GM23338 (cell line): ENCODE measurements at regions not wholly inside any gene's neighbourhood (a gene's known extent, or its start where the extent isn't known, plus 50 kb on each side); places are given as distances from the start of the nearest gene placed in this dataset.

Source experiments
- ATAC-seq: fragments of 200-7000 bp; cut with Tn5 transposase; 3 replicates; pipeline ENCODE4 v1.9.1; 2020
- DNase-seq: peaks from one replicate; pipeline ENCODE4 v3.0.0-alpha.2; 2015; ENCODE audit warnings: low spot score
- H2AFZ ChIP-seq: fragments of 200-600 bp; sonication (generic); 2 replicates; pipeline ENCODE4 v1.8.0; 2016; ENCODE audit warnings: antibody characterized with exemption, mild to moderate bottlenecking, moderate library complexity
- H3F3A ChIP-seq: fragments of 200-600 bp; sonication (generic); replicated peaks from 2 replicates; pipeline ENCODE4 v1.8.0; 2017; ENCODE audit warnings: antibody characterized with exemption, mixed run types, low read depth
- H3K27ac ChIP-seq: fragments of 200-600 bp; sonication (generic); 2 replicates; pipeline ENCODE4 v1.6.1; 2016; ENCODE audit warnings: low read depth
- H3K27me3 ChIP-seq: fragments of 200-600 bp; sonication (generic); 2 replicates; pipeline ENCODE4 v1.8.0; 2016; ENCODE audit warnings: mild to moderate bottlenecking, mixed run types, moderate library complexity; ENCODE audit not compliant: insufficient read depth
- H3K36me3 ChIP-seq: fragments of 200-600 bp; sonication (generic); 2 replicates; pipeline ENCODE4 v1.8.0; 2016; ENCODE audit warnings: mild to moderate bottlenecking; ENCODE audit not compliant: insufficient read depth
- H3K4me1 ChIP-seq: fragments of 200-600 bp; sonication (generic); 2 replicates; pipeline ENCODE4 v1.8.0; 2016; ENCODE audit warnings: mild to moderate bottlenecking, moderate library complexity; ENCODE audit not compliant: insufficient read depth
- H3K4me2 ChIP-seq: fragments of 200-600 bp; sonication (generic); 2 replicates; pipeline ENCODE4 v1.7.1; 2017; ENCODE audit warnings: mixed run types
- H3K4me3 ChIP-seq: fragments of 200-600 bp; sonication (generic); 2 replicates; pipeline ENCODE4 v1.6.1; 2016; ENCODE audit warnings: mixed run types
- H3K79me2 ChIP-seq: fragments of 200-600 bp; sonication (generic); replicated peaks from 2 replicates; pipeline ENCODE4 v1.8.0; 2017; ENCODE audit warnings: mild to moderate bottlenecking; ENCODE audit not compliant: insufficient read depth
- H3K9me2 ChIP-seq: fragments of 200-600 bp; sonication (generic); 2 replicates; pipeline ENCODE4 v1.8.0; 2017; ENCODE audit not compliant: insufficient read depth
- H4K20me1 ChIP-seq: fragments of 200-600 bp; sonication (generic); replicated peaks from 2 replicates; pipeline ENCODE4 v1.8.0; 2017; ENCODE audit warnings: mild to moderate bottlenecking; ENCODE audit not compliant: insufficient read depth
- H3K27ac Mint-ChIP-seq: 2 replicates; pipeline ENCODE4 v1.8.0; 2020; ENCODE audit warnings: inconsistent platforms, mild to moderate bottlenecking, moderate library complexity, mixed read lengths
- H3K27me3 Mint-ChIP-seq: 3 replicates; pipeline ENCODE4 v1.8.0; 2022; ENCODE audit warnings: low read depth, mild to moderate bottlenecking, moderate library complexity, mixed read lengths, inconsistent platforms; ENCODE audit not compliant: insufficient read depth, poor library complexity
- H3K36me3 Mint-ChIP-seq: 3 replicates; pipeline ENCODE4 v1.8.0; 2021; ENCODE audit warnings: low read depth, mild to moderate bottlenecking, inconsistent platforms, moderate library complexity, mixed read lengths
- H3K4me1 Mint-ChIP-seq: 3 replicates; pipeline ENCODE4 v1.8.0; 2020; ENCODE audit warnings: mild to moderate bottlenecking, inconsistent platforms, mixed read lengths
- H3K4me3 Mint-ChIP-seq: 3 replicates; pipeline ENCODE4 v1.8.0; 2021; ENCODE audit warnings: moderate library complexity, mild to moderate bottlenecking, inconsistent platforms, mixed read lengths
- H3K9me3 Mint-ChIP-seq: 3 replicates; pipeline ENCODE4 v1.8.0; 2020; ENCODE audit warnings: moderate library complexity, mild to moderate bottlenecking, inconsistent platforms, mixed read lengths
- CREB1 ChIP-seq: fragments of 250-450 bp; sonication (Bioruptor Pico); IDR thresholded peaks from 2 replicates; pipeline ENCODE4 v1.5.0; 2020; ENCODE audit warnings: low read depth, mild to moderate bottlenecking, moderate library complexity
- ETS1 ChIP-seq: IDR thresholded peaks from 2 replicates; pipeline ENCODE4 v1.6.1; 2016; ENCODE audit warnings: antibody characterized with exemption
- EZH2phosphoT487 ChIP-seq: fragments of 200-600 bp; sonication (generic); IDR thresholded peaks from one replicate; pipeline ENCODE4 v1.8.1; 2018; ENCODE audit warnings: antibody characterized with exemption; ENCODE audit not compliant: unreplicated experiment
- JUNB ChIP-seq: IDR thresholded peaks from one replicate; pipeline ENCODE4 v1.6.1; 2016; ENCODE audit warnings: antibody characterized with exemption; ENCODE audit not compliant: unreplicated experiment
- NANOG ChIP-seq: IDR thresholded peaks from 2 replicates; pipeline ENCODE4 v1.6.1; 2016; ENCODE audit warnings: antibody characterized with exemption, borderline replicate concordance
- POLR2AphosphoS5 ChIP-seq: IDR thresholded peaks from 2 replicates; pipeline ENCODE4 v1.6.1; 2016; ENCODE audit warnings: antibody characterized with exemption, low read depth
- REST ChIP-seq: IDR thresholded peaks from one replicate; pipeline ENCODE4 v1.6.1; 2018; ENCODE audit warnings: antibody characterized with exemption; ENCODE audit not compliant: unreplicated experiment
- ZNF114 ChIP-seq: fragments of 250-450 bp; sonication (Bioruptor Pico); IDR thresholded peaks from 2 replicates; pipeline ENCODE4 v1.5.0; 2020; ENCODE audit warnings: mild to moderate bottlenecking, moderate library complexity
- ZNF331 ChIP-seq: fragments of 250-450 bp; sonication (Bioruptor Pico); IDR thresholded peaks from 2 replicates; pipeline ENCODE4 v1.5.0; 2020; ENCODE audit warnings: low read depth, mild to moderate bottlenecking, moderate library complexity
- ZNF462 ChIP-seq: fragments of 250-450 bp; sonication (Bioruptor Pico); IDR thresholded peaks from 2 replicates; pipeline ENCODE4 v1.5.0; 2020; ENCODE audit warnings: mild to moderate bottlenecking, moderate library complexity

- TF ChIP-seq REST (no peak), ZNF331 (CRISPR knock-in tag) (no peak), ZNF114 (CRISPR knock-in tag) (no peak), POLR2AphosphoS5 (no peak), JUNB (no peak), CREB1 (CRISPR knock-in tag) (no peak), ETS1 (no peak), NANOG (no peak)
Observed at GRCh38 chr5:35430381-35431162, 187.1 kb upstream of the SPEF2 start (continued).

GRCh38 chr5:35420200-35420599 is 189.9 kb upstream of the PRLR start:
- DNase-seq (no peak), ATAC-seq (no peak)
- Histone ChIP-seq H3K4me1 (no peaks in the 10 kb centered on the region), H3K79me2 (no peaks in the 10 kb centered on the region), H3K4me3 (no peak overlapping the region), H3F3A (no peaks in the 10 kb centered on the region), H3K4me2 (no peak overlapping the region), H4K20me1 (no peaks in the 10 kb centered on the region), H2AFZ (no peak overlapping the region), H3K36me3 (no peaks in the 10 kb centered on the region), H3K27ac (no peak overlapping the region), H3K27me3 (no peaks in the 10 kb centered on the region), H3K9me2 (no peaks in the 10 kb centered on the region)
- Mint-ChIP-seq H3K4me1 (no peaks in the 10 kb centered on the region), H3K36me3 (no peaks in the 10 kb centered on the region), H3K4me3 (no peak overlapping the region), H3K9me3 (no peaks in the 10 kb centered on the region), H3K27me3 (peaks cover 3% of the 10 kb centered on the region), H3K27ac (no peak overlapping the region)
- TF ChIP-seq ZNF462 (CRISPR knock-in tag) (no peak), JUNB (no peak), NANOG (no peak), ETS1 (no peak), EZH2phosphoT487 (no peak), ZNF331 (CRISPR knock-in tag) (no peak)
